Colonic mucosa (tissue), 4 donors: ENCODE measurements at regions not wholly inside any gene's neighbourhood (a gene's known extent, or its start where the extent isn't known, plus 50 kb on each side); places are given as distances from the start of the nearest gene placed in this dataset.

Experiments used
- DNase-seq: peaks from one replicate; pipeline ENCODE4 v3.0.0-alpha.2; 2020
- H3K27ac ChIP-seq: fragments of 200-600 bp; one replicate; pipeline ENCODE4 v1.8.0; 2021
- H3K27me3 ChIP-seq: fragments of 200-600 bp; one replicate; pipeline ENCODE4 v1.8.0; 2021
- H3K36me3 ChIP-seq: fragments of 200-600 bp; one replicate; pipeline ENCODE4 v1.8.0; 2021
- H3K4me1 ChIP-seq: fragments of 200-600 bp; one replicate; pipeline ENCODE4 v1.8.0; 2021; ENCODE audit warnings: mild to moderate bottlenecking
- H3K4me3 ChIP-seq: fragments of 200-600 bp; one replicate; pipeline ENCODE4 v1.8.0; 2021
- H3K9ac ChIP-seq, 2 donors: one replicate each; pipeline ENCODE4 v1.7.0; 2013; ENCODE audit warnings: control low read depth in 2 of 2, low read depth in 2 of 2, low read length in 2 of 2
- H3K9me3 ChIP-seq: fragments of 200-600 bp; one replicate; pipeline ENCODE4 v1.8.0; 2021
- CTCF ChIP-seq: fragments of 200-600 bp; IDR thresholded peaks from one replicate; pipeline ENCODE4 v1.8.0; 2022; ENCODE audit warnings: antibody characterized with exemption, mild to moderate bottlenecking
- intact Hi-C: fragments of 100-400 bp; cut with DNase I; formaldehyde crosslinking; loops from one replicate; pipeline ENCODE4 v1.14.1; 2022
- donor health status: healthy.
- donor health status: DM: no; HTN: no; CAD: no.
- donor health status: DM: no; HTN: no; CAD: no.

- no peaks in the 10 kb centered on the region for H3K9me3 ChIP-seq
- intact Hi-C loops, result no loop called here
- no peaks in the 10 kb centered on the region for H3K36me3 ChIP-seq
- no peak for TF ChIP-seq CTCF
- no peak for DNase-seq
- no peaks in the 10 kb centered on the region for H3K4me1 ChIP-seq
- no peaks in the 10 kb centered on the region for H3K27me3 ChIP-seq
- H3K9ac ChIP-seq, result no peak overlapping the region
- H3K27ac ChIP-seq, result no peak overlapping the region
- H3K4me3 ChIP-seq, result no peak overlapping the region
Observed at GRCh38 chr4:10983885-10984640, 299.5 kb upstream of the CLNK start.

DNA sequence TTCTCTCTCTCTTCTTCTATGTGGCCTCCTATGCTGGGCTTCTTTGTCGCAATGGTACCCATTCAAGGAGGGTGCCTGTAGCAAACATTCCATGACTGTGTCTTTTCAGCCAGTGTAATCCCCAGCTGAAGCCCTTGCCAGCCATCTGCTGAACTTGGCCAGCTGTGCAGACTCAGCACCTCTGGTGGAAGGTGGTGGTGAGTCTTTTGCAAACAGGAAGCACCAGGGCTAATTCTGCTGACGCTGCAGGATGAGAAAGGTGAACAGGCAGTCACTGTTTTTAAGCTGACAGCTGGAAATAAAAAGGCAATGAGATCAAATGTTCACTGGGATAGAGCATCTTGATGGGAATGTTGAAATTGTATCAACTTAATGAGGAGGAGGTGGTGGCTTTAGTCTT, 298.7 kb upstream of the CLNK start:
- Histone ChIP-seq H3K27ac (no peak overlapping the region), H3K9me3 (no peaks in the 10 kb centered on the region), H3K4me3 (no peak overlapping the region), H3K4me1 (no peaks in the 10 kb centered on the region), H3K9ac (no peak overlapping the region), H3K36me3 (no peaks in the 10 kb centered on the region), H3K27me3 (no peaks in the 10 kb centered on the region)
- DNase-seq, result no peak
- TF ChIP-seq CTCF, result no peak
- intact Hi-C loops, result no loop called here

GRCh38 chr4:10982305-10982704, 297.7 kb upstream of the CLNK start:
- no peak overlapping the region for H3K4me3 ChIP-seq
- no peaks in the 10 kb centered on the region for H3K27me3 ChIP-seq
- no peak overlapping the region for H3K9ac ChIP-seq
- no peak for DNase-seq
- no peaks in the 10 kb centered on the region for H3K9me3 ChIP-seq
- H3K27ac ChIP-seq, result no peak overlapping the region
- no peaks in the 10 kb centered on the region for H3K36me3 ChIP-seq
- no peaks in the 10 kb centered on the region for H3K4me1 ChIP-seq
- intact Hi-C loops, result no loop called here
- no peak for TF ChIP-seq CTCF

- Histone ChIP-seq H3K9me3 (no peaks in the 10 kb centered on the region), H3K27me3 (no peaks in the 10 kb centered on the region), H3K9ac (no peak overlapping the region), H3K4me1 (no peaks in the 10 kb centered on the region), H3K4me3 (no peak overlapping the region), H3K27ac (no peak overlapping the region), H3K36me3 (no peaks in the 10 kb centered on the region)
- intact Hi-C loops, result no loop called here
- no peak for TF ChIP-seq CTCF
- DNase-seq, result no peak
Observed at GRCh38 chr4:10981576-10981975, 297.0 kb upstream of the CLNK start.

- Histone ChIP-seq H3K4me1 (no peaks in the 10 kb centered on the region), H3K36me3 (no peaks in the 10 kb centered on the region), H3K9ac (no peak overlapping the region), H3K4me3 (no peak overlapping the region), H3K27ac (no peak overlapping the region), H3K27me3 (no peaks in the 10 kb centered on the region), H3K9me3 (no peaks in the 10 kb centered on the region)
- no peak for TF ChIP-seq CTCF
- DNase-seq, result no peak
- intact Hi-C loops, result no loop called here
Observed at GRCh38 chr4:10981096-10981495, 296.5 kb upstream of the CLNK start.
